SK-N-DZ (cell line): ENCODE measurements at regions not wholly inside any gene's neighbourhood (a gene's known extent, or its start where the extent isn't known, plus 50 kb on each side); places are given as distances from the start of the nearest gene placed in this dataset.

Experiments used
- DNase-seq: peaks from one replicate; pipeline ENCODE4 v3.0.0-alpha.2; 2015; ENCODE audit warnings: low spot score

DNA sequence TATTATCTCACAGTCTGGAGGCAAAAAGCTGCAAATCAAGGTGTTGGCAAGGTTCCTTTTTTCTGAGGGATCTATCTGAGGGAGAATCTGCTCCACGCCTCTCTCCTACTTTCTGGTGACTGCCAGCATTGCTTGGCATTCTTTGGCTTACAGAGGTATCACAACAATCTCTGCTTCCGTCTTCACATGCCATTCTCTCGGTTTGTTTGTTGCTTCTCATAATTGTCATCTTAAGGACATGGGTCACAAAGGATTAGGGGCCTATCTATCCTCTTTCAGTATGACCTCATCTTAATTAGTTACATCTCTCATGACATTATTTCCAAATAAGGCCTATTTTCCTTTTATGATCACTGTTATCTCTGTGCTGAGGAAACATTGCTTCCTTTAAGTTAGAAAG is 345.0 kb downstream of the FOXG1 start:
- DNase-seq, result no peak

DNA sequence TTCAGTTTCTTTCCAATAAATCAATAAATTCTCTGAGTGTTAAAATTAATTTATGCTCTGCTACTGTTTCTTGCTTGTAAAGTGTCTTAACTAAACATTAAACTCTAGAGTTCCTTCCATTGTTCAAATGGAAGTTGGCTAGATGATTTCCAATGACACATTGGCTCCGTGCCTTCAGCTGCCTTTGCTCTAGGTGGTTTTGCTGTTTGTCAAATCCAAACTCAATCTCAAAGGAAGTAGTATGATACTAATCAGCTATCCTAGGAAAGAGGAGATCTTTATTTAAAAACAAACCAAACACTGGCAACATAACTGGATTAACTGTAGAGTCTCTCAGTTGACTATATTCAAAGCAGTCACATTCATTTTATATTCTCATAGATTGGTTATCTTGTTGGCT is 356.4 kb downstream of the FOXG1 start:
- no peak for DNase-seq

DNA sequence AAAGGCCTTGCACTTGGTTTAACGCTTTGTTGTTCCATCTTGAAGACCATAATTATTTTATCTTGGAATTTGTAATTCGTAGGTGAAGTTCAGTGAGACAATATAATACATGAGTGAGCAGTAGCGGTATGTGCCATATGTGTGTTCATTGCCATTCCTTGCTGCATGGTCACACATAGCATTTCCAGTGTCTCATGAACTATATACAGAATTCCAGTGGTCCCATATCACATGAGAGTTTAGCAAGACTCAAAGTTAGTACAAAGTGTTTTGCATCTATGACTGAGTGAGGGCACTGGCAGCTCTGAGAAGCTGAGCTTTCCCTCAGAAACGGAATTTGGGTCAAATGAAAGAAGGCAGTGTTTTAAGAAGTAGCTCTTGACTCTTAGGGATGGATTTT is 359.8 kb downstream of the FOXG1 start:
- no peak for DNase-seq

DNA sequence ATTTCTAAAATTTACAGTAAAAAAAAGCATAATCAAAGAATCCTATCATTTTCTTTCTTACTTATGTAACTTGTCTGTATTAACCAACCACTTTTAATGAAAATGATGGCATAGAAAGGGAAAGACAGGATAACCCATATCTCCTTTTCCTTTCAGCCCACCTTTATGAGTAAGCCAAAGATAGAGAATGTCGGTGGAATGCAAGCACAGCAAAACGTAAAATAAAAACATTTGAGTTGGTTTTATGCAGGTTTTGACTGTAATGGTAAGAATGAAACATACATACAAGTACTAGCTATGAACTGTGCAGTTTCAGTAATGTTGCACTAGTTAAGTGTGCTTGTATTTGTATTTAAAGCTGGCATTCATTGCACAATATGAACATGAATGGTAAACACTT is 360.3 kb downstream of the FOXG1 start:
- DNase-seq, result no peak

DNA sequence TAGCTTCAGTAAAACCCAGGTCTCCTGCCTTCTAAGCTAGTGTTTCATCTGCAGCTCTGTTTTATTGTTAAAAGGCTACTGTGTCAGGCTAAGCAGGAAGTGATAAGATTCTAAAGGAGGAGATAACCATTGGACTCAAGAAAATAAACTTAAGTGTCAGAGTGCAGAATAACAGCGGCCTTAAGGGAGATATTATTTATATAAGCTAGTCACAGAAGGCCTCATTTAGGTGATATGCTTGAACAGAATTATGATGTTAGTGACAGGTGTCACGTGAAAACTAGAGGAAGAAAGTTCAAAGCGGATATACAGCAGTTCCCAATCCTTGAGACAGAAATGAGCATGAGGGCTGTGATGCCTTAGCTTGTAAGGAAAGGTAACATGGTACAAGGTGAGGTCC is 373.4 kb downstream of the FOXG1 start:
- no peak for DNase-seq

DNA sequence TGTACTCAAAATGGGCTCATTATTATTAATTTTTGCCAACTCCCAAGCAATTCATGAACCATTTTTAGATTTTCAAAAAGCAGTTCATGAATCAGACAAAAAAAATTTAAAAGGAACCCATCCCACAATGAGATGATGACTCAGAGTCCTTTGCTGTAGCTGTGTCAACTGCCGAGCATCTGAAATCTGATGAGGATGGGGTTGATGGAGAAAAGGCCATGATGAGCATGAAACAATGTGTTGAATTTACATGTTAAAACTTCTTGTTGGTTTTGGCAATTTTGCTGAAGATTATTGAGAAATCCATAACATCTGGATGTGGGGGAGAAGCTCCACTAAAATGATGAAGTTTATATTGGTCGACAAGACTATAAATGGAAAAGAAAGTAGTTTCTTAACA is 378.0 kb downstream of the FOXG1 start:
- no peak for DNase-seq

DNA sequence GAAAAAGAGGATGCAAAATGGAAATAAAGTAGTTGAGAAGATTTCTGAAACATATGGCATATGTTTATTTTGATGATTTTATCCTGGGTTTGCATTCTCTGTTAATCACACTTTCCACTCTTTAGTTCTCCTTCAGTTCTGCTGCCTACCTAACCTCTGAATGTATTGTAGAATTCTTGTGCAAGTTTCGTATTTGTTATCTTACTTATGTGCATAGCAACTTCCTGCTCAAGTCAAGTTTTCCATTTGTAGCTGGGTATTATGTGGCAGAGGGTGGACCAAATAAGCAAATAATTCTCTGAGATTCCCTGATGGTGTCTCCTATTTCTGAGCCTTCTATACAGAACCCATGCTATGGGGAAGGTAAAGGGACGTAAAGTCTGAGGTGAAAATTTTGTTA is 381.6 kb downstream of the FOXG1 start:
- no peak for DNase-seq

DNA sequence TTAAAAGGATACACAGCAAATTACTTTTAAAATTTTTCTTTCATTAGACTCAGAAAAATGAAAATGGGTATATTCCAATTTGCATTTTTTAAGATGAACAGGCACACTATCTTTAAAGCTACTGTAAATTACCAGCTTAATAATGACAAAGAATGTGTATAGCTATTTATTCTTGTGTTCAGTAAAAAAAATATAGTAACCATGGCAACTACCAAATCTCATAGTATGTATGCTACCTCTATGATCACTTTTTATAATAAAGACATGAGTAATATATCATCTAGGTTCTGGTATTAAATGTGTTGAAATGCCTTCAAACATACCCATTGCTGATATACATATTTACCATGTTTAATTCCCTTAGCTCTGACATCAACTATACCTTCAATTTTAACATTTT is 383.2 kb downstream of the FOXG1 start:
- DNase-seq, result no peak

DNA sequence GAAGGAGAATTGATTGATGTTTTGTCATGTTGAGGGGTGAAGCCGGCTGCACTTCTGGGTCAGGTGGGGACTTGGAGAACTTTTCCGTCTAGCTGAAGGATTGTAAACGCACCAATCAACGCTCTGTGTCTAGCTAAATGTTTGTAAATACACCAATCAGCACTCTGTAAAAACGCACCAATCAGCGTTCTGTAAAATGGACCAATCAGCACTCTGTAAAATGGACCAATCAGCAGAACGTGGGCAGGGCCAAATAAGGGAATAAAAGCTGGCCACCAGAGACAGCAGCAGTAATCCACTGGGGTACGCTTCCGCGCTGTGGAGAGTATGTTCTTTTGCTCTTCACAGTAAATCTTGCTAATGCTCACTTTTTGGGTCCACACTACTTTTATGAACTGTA is 384.1 kb downstream of the FOXG1 start:
- DNase-seq, result no peak

DNA sequence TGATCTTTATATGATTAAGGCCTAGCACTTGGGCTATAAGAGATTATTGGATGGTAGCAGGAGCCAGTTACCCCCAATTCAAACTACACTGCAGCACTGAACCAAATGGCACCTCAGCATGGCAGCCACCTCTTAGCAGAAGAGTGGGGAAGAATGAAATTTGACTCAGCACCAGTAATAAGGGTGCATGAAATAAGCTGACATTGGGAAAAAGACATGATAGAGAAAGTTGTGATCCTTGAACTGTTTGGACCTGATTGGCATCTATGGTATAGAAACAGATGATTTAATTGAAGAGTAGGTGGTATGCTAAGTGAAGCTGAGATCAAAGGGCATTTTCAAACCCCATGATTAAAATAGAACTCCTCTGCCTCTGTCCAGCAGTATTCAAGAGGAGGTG is 389.5 kb downstream of the FOXG1 start:
- DNase-seq, result no peak

DNA sequence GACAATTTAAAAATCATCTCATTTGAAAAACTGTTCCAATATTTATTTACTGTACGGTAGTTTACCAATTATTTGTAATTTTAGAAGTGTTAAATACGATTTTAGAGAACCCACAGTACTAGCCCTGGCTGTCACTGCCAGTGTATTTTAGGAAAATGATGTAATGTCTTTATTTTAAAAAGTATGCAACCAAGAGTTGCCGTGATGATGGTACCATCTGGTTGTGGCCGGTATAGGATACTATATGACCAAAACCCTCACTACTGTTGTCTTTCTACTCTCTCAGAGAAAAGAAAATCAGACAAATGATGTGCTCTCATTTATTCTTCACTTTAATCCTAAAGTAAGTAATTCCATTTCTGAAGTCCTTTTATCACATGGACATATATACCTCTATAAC is 395.0 kb downstream of the FOXG1 start:
- no peak for DNase-seq

DNA sequence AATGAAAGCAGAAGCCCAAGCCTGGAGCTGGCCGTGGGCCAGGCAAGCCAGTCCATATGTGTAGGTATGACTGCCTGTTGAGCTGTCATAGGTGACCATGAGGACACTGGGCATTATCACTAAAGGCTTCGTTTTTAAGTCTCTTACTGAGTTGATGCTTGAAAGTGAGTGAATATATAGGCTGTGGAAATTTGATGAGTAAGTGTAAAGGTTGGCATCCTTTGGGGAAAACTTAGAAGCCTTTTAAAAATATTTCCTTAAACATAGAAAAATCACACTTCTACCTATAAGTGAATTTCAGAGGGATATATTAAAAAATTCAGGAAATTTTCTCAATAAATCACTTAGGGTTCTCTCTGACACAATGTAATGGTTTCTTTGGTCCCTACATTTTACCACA is 396.5 kb downstream of the FOXG1 start:
- no peak for DNase-seq

DNA sequence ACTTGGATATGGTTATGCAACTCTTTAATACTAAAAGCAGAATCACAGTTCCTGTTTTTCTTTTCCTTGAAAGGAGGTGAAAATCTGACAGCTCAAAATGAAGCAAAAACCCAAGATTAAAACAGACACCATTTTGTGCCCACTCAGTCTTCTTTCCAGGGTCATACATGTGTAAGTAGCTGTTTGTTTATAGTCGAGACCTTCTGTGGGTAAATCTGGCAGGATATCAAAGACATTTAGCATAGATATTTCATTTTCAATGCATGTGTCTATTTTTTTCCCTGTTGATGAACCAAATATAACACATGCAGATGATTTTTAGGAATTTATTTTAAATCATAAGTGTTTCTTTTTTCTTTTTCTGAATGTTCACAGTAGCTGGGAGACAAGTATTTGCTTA is 398.8 kb downstream of the FOXG1 start:
- DNase-seq, result no peak

DNA sequence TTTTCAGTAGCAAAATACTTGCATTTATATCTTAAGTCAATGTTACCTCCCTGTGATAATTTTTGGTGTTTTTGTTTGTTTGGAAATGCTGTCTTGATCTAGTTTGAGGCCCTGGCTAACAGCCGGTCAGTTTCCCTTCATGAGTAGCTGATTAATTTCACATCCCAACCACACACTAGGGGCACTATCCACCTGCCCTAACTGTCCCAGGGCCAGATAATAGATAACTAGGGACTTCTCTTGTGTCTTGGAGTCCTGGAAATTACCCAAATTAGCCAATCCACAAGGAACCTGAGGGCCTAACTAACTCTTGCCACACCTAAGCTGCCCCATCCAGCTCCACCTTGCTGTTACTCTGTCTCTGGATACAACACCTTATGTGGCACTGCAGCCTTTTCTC is 399.9 kb downstream of the FOXG1 start:
- no peak for DNase-seq

DNA sequence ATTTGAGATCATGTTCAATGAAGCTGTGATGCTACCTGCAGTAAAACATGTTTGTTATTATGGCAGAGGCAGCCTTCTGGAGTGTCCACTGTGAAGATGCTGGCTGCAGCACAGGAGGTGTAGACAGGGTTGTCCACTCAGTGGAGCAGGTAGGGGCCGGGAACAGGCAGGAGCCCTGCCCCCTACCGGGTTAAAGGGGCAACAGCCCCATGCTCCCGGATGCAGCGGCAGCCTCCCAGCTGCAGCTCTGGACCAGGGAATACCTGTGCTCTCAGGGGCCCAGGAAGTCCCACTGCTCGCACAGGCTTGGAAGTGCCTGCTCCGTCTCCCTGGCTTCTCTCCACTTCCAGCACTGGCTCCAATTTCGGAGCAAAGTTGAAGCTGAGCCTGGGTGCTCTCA is 401.6 kb downstream of the FOXG1 start:
- no peak for DNase-seq

DNA sequence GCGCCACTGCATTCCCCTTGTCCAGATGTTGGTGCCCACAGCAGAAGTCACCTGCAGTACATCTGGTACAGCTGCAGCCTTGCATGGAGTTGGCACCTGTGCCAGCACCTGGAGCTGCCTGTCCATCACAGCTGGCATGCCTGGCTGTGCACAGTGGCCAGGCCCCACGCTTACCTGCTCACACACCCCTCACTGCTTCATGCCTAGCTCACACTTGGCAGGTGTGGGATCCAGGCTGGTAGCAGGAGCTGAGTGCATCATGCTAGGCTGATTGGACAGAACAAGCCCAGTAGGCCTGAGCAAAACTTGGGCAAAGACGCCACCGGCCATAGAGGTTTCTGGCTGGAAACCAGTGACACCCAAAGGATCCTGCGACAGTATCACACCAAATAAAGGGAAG is 402.8 kb downstream of the FOXG1 start:
- no peak for DNase-seq

DNA sequence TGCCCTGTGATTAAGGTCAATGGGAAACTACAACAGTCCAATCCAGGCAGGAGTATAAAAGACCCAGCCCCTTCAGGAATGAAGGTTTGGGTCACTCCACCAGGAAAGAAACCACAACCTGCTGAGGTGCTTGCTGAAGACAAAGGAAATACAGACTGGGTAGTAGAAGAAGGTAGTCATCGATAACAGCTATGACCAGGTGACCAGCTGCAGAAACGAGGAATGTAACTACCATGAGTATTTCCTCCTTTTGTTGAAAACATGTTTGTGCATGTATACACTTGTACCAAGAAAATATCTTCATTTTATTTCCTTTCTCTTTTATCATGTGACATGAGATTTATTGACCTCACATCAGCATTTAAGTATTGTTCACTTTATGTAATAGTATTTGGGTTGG is 409.1 kb downstream of the FOXG1 start:
- no peak for DNase-seq

DNA sequence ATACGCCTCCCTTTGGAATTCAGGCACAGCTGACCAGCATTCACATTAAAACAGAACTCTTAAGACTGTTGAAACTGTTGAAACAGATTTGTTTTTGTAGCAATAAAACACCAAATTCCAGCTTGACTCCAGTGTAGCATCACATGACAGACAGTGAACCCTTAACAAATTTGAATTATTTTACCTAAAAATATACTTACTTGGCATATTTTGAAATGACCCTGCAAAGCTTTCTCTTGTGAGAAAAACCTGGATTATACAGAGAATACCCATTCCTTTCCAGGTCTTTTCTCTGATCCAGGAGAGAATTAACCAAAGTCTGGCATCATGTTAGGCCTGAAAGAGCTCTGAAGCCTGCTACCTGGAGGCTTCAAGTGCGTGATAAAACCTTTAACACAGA is 410.3 kb downstream of the FOXG1 start:
- no peak for DNase-seq

DNA sequence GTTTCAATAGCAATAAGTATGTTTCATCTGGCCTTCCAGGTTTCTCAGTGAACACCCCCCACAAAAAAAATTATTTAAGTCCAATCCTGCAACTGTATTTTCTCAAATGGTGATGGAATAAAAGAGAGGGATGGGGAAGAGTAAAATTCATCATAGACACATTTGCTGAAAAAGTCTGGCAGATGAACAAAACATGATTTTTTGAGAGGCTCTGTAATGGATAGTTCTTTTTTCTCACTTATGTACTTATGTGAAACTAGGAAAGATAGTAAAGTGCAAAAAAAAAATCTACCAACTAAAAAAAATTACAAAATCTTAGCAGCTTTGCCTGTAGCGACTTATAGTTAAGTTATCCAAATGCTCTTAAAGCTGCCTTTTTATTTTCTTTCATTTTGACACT is 412.4 kb downstream of the FOXG1 start:
- no peak for DNase-seq

DNA sequence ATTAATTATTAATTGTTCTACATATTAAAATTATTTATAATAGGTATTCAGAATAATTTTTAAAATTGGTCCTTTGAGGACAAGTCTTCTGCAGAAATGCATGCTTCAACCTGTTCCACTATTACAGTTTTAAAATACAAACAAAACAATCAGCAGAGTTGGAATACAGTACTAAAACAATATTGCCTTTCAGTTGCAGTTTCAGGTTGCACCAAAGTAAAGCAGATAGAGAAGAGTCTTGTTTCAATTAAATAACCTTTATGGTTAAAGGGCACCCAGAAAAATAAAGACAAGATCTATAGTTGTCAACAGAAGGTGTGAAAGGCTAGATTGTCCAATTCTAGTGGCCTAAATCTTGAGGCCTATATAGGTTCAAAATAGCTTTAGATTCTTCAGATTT is 424.5 kb downstream of the FOXG1 start:
- no peak for DNase-seq

DNA sequence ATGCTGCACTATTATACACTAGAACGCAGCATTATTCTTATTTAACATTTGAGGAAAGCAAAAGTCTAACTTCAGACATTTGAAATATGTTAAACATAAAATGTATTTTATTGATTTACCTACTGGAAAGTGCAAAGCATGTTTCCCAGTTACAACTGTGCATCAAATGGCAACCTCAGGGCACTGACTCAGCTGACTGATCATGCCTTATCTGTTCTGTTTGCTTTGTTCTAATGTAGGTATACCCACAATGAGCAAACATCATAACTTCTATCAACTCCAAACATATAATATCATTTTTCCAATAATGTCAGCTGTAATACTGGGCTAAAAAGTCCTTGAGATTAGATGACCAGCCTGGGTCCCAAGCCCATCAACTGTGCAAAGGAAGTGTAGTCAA is 431.0 kb downstream of the FOXG1 start:
- no peak for DNase-seq

DNA sequence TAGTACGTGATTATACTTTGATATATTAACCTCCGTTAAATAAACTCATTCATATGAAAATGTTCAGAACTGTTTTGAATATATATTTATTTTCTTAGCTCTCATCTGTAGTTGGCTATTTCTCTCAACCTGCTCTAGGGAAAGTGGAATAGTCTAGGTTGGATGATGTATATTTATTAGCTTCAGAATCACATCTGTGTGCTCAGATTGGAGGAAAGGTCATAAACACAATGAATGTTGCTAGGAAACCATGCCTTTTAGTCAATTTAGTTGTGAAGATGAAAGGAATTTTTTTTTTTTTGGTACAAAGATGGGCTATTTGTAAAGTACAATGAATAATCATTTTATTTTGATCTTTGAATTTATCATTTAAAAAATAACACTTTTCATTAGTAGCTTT is 439.1 kb downstream of the FOXG1 start:
- DNase-seq, result no peak

DNA sequence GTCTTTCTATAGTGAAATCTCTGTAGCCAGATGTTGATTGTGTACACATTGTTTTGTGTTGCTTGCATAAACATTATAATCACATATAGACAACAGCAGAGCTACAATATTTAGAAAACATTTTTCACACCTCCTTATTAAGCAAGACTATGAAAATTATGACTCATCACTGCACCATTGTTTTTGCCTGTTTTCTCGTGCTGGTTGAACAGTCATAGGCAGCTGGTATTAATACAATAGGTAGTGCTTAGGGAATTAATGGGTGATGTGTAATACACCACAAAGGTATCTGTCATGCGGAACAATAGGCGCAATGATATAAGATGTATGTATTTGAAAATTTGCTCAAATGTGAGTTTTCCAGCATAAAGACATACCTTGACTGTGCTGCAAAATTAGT is 449.3 kb downstream of the FOXG1 start:
- no peak for DNase-seq

DNA sequence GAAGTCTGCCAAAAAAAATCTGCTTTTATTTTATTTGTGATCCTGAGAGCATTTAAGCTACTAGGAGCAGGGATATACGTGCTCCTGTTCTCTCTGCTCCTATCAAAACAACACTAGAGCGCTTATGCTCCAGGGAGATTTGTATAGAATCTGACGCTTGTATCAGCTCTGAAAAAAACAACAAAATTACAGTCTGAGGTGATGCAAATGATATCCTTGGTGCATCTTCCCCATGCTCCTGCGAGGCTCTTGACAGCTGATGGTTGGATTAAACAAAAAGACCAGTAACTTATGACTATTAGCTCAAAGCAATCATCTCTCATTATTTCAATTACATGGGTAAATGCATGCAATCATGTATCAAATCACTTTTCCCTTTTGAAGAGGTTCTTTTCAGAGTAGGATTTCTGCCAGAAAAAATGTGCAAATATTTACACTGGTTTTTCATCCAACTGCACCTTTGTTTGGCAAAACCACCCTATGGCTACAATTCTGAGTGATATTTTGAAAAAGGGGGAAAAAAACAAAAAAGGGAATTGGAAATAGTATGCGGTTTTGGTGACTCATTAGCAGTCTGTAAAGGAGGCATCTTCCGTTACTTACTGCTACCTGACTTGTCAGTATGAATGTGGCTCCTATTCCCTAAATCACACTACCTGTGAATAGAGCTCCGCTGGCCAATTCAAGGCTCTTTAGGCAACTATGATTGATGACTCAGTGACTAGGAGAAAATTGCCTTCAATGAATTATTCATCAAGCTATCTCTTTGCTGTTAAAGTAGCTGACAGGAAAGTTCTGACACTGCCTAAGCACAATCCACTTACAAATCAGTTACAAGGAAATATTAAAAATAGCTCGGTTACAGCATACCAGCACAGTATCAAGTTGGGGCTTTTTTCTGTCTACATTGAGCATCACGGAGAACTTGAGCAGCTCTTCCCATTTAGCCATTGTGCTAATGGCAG is 450.0 kb downstream of the FOXG1 start:
- no peak for DNase-seq
